ENCODE measurements at regions not wholly inside any gene's neighbourhood (a gene's known extent, or its start where the extent isn't known, plus 50 kb on each side); places are given as distances from the start of the nearest gene placed in this dataset.

DNA sequence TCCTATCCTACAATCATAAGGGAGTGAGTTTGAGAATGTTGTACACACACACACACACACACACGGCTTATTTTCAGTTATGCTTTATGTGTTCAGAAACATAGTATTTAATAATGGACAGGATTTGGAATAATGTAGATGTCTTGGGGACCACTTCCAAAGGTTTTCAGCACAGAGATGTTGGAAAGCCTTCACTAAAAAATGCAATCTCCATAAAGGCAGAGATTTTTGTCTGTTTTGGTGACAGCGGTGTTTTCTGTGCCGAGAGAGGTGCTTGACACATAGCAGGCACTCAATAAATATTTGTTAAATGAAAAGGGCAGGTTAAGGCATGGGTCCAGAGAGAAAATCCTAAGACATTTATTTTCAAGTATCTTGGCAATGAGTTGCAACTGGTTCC is 428.2 kb upstream of the RGMA start:
- no peak for DNase-seq

DNA sequence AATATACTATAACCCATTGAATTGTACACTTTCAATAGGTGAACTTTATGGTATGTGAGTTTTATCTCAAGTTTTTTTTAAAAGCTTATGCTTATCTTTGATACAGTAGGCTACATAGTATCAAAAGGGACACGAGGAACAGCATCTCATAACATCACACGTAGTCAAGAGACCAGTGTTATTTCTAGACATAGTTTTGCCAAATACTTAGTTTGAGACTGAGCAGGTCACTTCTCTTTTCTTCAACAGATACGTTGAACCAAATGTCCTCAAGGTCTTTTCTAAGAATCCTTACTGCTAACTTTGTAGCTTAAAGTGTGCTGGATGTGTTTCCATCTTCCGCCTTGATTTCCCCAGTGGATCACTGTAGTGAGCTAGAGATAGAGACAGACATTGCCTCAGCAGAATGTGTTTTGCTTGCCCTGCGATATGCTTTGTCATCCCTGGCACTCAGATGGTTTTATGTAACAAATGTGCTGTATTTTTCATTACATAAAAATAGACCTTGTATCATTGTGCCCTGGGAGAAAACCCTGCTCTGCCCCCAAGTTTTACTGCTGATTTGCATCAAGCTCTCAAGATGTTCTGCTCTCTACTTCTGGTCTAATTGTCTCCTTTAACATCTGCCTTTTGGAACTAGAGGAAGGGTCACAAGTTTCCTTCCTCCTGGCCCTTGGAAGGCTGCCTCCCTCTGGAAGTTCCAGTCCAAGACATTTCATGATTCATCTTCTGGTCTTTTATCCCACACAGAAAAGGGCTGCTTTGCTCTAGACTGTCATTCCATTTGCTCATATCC is 426.4 kb upstream of the RGMA start:
- DNase-seq = peak; percentile 29

DNA sequence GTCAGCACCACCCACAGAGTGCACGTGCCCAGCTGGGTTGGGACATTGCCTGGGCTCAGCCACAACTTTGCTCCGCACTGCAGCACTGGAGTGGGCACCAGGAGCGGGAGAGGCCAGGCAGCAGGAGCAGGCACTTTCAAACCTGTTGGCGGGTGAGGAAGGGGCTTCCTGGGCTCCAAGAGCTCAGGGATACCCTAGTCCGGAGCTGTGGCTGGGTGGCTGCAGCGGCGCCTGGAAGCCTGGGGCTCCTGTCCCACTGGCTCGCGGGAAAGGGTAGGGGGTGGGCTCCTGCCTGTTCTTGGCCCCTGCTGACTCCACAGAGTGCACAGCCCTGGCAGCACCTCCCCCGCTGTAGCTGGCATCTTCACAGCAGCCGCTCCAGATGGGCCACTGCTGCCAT is 417.6 kb upstream of the RGMA start:
- no peak for DNase-seq

DNA sequence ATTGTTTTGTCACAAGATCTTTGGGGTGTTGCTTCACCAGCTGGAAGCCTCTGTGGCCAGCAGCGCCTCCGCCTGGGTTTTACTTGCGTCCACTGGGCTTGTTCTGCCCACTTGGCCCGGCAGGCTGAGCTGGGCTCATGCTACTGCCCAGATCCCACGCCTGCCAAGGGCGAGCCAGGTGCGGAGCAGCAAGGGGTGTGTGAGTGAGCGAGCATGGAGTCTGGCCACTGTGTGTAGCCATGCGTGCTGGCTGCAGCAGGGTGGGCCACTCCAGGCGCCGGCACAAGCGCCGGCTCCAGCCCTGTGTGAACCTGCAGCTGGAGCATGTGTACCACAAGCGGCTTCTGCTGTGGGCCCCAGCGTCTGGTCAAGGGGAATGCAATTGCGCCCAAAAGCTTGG is 416.5 kb upstream of the RGMA start:
- DNase-seq = no peak

DNA sequence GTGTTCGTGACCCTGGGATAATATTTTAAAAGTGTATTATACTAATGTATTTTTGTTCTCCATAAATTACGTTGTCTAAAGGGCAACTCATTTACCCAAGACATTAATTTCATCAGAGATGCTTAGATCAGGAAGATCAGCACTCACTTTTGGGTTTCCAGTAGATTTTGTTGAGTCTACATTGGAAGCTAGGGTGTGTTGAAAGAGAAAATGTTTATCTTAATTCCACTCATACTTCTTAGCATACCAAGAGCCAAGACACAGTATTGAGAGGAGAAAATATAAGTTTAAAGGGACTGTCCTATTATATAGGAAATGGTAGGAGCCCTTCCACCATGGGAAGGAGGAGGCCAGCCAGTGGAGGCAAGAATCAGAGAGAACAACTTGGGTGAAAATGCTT is 412.9 kb upstream of the RGMA start:
- DNase-seq = no peak

DNA sequence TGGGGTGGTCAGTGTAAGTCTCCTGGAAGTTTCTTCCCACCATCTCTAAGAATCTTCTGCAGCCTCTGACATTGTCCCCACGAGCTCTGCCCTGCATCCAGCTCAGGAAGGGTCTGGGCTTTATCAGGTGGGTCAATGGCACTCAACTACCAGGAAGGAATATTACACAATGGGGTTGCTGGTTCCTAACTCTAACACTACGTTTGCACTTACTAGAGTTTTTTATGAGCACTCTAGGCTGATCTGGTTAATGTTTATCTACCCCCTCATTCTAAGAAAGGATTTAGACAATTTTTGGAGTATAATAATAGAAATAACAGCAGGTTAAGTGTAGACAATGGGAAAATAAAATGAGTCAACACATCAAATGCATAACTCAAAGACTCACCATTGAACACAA is 411.1 kb upstream of the RGMA start:
- DNase-seq = no peak

DNA sequence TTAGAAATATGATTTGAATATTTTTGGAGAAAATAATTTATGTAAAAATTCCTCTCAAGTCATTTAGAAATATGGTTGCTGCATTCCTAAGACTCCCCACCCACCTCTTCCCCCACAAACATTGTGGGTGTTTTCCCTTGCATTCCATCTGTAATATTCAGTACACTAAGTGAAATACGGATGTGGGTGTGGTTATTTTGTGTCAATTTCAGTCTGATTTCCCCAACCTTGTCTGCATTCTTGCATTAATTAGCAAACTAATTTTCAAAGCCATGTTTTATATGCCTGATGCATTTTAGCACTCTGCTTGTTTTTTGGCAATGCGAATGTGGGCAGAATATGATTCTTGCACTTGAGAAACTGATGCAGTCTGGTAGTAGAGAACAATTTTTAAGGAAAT is 408.3 kb upstream of the RGMA start:
- no peak for DNase-seq

DNA sequence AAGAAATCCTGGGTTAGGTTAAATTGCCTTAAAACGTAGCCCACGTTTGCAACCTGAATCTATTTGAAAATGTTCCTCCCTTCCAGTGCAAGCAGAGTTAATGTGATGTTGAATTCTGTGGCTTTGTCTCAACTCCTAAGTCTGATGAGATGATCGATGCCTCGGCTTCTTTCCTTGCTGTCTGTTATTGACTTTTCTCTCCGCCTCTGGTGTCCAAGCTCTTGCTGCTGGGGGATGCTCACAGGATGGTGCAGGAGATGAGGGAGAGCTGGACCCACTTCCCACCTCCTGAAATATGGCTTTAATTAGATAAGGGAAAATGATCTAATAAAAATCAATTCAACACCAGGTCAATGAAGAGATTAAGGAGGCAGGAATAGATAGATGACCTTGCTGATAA is 407.9 kb upstream of the RGMA start:
- no peak for DNase-seq

DNA sequence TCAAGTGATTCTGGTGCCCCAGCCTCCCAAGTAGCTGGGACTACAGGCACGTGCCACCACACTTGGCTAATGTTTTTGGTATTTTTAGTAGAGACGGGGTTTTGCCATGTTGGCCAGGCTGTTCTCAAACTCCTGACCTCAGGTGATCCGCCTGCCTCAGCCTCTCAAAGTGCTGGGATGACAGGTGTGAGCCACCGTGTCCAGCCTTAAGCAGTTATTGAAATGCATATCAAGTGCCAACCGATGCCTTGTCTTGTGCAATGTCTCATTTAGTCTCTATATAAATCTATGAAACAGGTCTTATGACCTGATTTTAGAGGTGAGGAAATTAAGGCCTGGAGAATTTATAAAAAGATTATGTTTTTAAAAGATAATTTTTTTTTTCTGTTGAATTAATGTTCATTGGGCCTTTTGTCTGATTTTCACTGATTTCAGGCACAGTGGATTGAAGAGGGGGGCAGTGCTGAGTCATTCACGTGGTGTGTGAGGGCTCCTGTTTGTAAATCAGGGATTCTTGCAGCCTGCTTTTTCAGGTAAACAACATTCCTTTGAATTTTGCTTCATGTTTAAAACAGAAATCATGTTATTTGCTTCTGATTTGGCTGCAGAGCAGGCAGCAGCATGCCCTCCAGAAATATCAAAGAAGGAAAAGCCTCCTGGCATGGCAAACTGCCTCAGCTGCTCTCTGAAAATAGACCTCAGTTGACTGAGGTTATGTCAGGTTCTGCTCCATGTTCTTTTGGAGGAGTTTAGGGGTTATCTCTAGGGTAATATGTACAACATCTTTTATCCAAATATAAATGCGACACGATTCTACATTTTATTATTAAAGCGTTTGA is 407.0 kb upstream of the RGMA start:
- DNase-seq = no peak

DNA sequence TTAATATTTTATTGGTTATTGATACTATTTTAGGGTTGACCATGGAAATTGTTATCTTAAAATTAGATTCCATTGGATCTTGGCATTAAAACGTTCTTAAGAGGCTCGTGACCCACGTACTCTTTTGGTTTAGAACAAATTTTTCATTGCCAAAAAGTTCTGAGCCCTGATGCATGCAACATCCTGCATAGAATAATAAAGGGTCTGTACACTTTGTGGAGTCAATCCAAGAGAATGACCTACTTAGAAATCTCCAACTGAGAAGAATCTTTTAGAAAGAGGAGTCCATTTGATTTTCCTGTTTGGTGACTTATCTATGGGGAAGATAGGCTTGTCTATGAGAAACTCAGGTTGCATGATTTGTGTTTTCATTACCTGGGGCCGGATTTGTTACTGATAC is 404.2 kb upstream of the RGMA start:
- no peak for DNase-seq

DNA sequence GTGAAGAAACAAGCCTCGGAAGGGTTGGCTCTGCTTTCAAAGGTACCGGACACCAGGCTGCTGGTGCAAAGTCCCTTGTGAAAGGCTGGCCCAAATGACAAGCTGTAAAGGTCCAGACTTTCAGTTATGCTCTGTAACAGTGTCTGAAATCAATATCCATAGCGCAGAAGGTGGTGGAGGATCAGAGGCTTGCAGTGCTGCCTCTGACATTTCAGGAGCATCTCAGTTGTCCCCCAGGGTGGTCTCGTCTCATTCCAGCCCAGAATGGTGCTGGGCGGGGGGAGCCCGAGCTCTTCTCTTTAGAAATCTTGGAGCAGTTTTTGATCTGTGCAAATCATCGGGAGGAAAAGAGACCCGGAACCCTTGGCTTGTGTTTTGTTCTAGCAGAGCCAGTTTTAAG is 402.3 kb upstream of the RGMA start:
- no peak for DNase-seq

DNA sequence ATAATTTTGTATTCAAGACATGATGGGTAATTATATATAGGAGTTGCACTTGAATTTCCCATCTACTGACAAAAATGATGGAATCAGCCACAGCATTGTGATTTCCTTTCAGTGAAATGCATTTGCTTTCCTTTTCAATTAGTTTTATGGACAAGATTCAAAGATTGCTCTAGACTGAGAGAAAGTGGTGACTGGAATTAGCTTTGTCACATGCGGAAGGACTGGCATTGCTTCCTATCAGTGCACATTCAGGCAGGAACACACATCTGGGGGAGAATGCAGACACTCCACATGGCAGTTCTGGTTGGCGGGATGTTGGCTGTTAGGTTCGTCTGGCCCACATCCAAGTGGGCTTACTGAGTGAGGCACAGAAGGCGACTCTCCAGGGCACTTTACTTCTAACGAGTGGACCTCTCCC is 399.3 kb upstream of the RGMA start:
- DNase-seq = no peak

DNA sequence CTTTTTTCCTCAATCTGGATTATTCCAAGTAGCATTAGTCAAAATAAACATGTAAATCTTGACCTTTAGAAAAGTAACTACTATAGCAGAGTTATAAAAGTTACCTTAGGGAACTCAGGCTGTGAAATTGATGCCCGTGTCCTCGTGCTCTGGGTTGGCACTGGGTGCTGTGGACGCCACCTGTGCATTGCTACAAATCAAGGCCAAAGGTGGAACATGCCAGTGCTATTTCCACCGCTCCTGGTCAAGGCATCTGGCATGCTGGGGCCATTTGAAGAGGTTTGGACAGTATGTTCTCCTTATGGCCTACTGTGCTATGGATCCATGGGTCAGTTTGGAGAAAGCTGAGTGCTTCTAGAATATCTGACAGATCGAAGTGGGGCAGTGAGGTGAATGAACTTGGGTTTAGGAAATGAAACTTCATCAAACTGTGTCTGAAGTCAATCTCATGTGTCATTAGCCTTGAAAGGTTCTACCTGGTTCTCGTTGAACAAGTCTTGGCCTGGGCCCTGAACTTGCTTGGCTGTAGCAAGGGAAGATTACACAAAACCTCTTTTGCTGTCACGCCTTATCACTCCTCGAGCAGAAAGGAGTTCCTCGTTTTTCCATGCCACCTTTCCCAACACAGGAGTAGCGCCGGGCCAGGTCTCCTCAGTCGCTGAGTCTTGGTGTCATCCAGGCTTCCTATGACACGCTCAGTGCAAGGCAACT is 397.6 kb upstream of the RGMA start:
- DNase-seq = no peak

DNA sequence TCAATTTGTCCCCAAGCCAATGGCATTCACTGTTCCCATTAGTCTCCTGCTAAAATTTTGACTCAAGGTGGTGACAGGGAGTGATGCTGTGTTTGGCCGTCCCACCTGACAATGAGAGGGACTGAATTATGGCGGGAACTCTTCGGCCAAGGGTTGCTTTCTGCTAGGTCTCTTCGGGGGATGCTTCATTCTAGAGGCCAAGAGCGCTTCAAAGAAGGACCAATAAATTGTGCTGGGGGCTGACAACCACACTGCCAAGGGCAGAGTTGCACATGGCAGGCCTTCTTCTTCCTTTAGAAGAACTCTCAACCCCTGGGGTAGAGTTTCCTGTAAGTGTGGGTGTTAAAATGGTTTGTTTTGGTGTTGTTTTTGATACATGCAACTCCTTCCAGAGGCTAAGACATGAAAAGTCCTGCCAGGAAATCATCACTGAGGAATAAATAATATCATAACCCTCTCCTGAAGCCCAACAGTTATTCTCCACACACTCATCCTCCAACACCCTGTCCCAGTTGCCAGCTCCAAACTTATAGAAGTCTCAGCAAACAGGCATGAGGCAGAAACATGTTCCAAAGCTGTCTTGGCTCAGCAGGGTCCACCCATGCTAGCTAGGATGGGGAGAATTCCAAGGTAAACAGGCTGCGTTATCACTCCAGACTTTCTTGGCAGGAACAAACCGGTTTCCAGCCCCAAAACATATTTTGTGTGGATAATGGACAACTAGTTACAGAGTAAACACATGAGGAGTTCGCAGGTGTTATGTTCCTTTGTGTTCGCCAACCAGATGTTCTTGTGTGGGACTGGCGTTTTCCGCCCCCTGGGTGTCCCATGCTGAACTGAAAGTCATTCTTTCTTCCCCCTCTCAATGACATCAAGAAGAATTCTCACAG is 396.7 kb upstream of the RGMA start:
- no peak for DNase-seq

DNA sequence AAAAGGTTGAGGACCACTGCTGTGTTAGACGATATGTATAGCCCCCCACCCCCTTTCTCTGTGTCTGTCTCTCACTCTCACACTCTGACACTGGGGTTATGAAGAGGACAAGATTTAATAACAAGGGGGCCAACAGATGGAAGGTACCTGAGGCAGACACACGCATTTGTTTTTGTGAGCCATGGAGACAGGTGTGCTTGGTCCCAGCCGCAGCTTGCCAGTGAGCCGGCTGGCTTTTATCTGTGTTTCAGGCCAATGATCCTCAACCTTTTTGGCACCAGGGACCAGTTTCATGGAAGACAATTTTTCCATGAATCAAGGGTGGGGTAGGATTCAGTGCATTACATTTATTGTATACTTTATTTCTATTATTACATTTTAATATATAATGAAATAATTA is 394.9 kb upstream of the RGMA start:
- DNase-seq = no peak

DNA sequence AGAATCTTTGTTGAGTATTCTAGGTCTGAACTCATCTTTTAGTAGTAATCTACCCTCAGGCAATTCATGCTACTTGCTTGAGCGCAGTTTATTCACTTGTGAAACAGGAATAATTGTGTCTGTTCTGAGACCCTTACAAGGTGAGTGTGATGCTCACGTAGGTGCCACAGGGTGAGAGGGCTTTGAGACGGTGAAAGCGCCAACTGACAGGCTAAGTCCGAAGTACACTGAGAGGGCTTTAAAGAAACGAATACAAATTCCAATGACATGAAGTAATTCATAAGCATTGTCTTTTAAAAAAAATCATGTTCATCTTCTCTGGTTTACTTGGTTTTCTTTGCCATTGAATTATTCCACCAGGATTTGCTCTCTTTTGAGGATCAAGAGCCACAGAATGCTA is 393.7 kb upstream of the RGMA start:
- no peak for DNase-seq

DNA sequence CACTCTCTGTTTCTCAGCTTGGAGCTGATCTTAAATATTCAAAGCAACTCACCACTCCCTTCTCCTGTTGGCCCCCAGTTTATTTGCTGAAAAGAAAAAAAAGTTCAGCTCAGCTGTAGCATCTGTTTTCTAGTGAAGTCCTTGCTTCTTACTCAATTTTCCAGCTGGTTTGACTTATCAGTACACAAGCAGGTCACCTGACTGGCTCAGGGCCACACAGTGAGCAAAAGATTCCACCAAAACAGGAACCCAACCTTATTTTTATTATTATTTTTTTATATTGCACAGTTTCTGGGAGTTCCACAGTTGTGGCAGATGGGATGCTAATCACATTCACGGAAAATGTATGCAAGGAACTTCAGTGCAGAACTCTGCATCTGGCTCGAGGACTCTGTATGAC is 390.7 kb upstream of the RGMA start:
- DNase-seq = no peak

DNA sequence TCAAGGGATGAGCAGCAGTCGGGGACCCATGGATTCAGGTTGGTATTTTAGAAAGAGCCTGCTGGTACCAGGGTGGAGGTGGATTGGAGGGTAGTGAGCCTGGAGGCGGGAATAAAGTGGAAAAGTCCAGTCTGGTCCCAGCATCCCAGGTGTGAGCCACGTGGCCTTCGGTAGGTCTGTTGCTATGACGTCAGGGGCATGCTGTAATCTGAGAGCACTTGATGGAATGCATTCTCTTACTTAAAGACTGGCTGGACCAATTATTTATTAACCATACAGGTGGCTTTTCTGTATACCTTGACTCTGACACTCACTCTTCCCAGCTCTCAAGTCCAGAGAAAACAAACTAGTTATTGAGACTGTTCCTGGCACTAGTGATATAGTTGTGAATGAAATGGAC is 389.9 kb upstream of the RGMA start:
- no peak for DNase-seq

DNA sequence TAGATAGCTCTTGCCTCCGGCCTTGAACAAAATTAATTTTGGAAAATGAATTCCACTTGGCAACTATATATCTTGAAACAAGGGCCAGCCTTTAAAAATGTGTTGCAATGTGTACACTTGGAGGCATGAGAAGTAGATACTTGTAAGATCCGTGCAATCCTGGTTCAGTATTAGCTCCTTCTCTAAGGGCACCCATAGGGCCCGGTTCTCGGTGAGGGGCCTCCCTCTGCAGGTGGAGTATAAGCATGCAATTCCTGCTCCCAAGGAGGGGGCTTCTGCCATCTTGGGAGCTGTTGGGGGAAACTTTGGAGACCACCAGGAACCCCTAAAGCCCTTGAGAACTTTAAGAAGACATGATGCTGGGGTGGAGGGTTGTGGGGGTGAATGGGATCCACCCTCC is 388.7 kb upstream of the RGMA start:
- DNase-seq = no peak

DNA sequence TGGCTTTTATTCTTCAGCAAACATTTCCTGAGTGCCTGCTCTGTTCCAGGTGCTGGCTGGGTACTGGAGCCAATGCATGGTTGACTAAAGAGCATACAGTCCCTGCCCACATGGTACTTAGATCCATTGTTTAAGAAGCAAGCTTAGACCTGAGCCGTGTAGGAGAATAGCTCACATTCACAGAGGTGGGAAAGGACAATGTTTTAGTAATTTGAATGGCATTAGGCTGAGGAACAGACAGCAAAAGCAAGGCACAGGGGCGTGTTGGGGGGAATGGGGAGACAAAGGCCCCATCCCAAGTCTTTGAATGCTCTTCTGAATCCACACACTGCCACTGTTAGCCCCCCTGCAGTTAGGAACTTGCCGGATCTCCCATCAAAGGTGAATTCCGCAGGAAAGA is 388.2 kb upstream of the RGMA start:
- no peak for DNase-seq

DNA sequence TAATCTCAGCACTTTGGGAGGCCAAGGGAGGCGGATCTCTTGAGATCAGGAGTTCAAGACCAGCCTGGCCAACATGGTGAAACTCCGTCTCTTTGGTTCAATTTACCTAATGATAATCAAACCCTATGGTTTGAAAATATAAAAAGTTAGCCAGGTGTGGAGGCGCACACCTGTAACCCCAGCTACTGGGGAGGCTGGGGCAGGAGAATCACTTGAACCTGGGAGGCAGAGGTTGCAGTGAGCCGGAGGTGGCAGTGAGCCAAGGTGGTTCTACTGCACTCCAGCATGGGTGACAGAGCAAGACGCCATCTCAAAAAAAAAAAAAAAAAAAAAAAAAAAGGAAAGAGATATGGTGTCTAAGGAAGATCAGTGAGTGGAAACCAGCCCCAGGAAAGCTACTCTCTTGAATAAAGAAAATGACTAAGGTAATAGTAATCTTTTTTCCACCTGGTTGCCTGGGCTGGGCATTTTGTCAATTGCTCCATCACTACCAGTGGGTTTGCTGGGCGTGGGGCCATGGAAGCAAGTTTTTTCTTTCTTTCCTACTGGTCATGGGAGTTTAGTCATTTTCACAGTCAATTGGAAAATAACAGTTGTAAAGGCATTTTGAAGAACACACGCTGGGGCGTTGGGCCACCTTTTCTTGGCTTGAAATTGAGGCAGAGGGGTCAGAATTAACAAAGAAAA is 387.6 kb upstream of the RGMA start:
- no peak for DNase-seq

DNA sequence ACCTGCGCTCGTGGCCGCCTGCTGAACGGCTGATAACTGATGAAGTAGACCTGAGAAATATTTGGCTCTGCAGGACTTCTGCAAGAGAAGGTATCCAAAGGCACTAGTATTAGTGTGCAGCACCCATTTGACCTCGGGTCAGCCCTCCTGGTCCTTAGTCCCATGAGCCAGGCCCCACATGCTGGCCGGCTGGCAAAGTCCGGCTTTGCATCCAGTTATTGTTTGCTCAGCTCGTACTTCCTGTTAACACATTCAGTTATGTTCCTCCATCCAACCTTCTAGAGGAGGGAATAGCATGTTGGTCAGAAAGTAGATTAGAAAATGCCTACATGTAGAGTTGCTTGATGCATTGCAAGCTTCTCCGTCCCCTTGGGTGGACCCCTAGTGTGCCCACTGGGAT is 385.7 kb upstream of the RGMA start:
- DNase-seq = no peak
